ENCODE measurements at regions not wholly inside any gene's neighbourhood (a gene's known extent, or its start where the extent isn't known, plus 50 kb on each side); places are given as distances from the start of the nearest gene placed in this dataset.

DNA sequence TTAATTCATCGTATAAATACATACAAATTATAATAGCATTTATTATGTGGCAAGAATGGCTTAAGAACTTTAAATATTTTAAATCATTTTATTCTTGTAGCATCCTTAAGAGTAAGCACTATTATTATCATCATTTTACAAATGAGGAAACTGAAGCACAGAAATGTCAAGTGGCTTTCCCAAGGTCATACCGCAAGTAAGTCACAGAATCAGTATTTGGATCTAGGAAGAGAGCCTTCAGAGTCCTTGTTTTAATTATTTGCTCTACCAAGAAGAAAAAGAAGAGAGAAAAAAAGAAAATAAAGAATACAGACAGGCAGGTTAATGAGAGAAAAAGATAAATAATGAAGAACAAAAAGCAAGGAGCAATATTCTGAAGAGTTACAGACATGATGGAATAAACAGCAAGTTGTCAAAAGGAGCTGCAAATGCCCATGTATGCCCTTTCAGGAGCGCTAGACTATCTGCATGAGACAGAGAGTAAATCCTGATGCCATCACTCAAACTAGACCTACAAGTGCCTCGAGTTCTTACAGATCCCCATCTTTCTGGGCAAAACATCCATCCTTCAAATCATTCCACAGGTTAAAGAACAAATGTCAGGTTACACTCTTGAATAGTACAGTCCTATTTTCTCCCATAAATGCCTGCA, 57.8 kb upstream of the ETAA1 start:
- Histone ChIP-seq H3K4me1 (ENCODE audit: control insufficient read depth, insufficient read depth, low read length) (no peaks in the 10 kb centered on the region), H3K9me3 (ENCODE audit: control insufficient read depth, insufficient read depth, low read length) (no peaks in the 10 kb centered on the region), H3K36me3 (ENCODE audit: control insufficient read depth, insufficient read depth, low read length) (no peaks in the 10 kb centered on the region), H3K27ac (ENCODE audit: low read length) (no peak overlapping the region), H3K4me3 (ENCODE audit: low read length) (no peak overlapping the region), H3K27me3 (ENCODE audit: control insufficient read depth, insufficient read depth, low read length) (no peaks in the 10 kb centered on the region)
- no peak for DNase-seq
- Mint-ChIP-seq H3K36me3 (no peaks in the 10 kb centered on the region), H3K4me1 (no peaks in the 10 kb centered on the region), H3K4me3 (no peak overlapping the region), H3K9me3 (peaks cover 0 to 2% of the 10 kb centered on the region in 2 donors), H3K27me3 (ENCODE audit: low read depth in 2 of 2) (peaks cover 7 to 10% of the 10 kb centered on the region in 2 donors), H3K27ac (no peak overlapping the region)
- intact Hi-C loops (cut with micrococcal nuclease): no loop called here
- TF ChIP-seq, protein P1, sequence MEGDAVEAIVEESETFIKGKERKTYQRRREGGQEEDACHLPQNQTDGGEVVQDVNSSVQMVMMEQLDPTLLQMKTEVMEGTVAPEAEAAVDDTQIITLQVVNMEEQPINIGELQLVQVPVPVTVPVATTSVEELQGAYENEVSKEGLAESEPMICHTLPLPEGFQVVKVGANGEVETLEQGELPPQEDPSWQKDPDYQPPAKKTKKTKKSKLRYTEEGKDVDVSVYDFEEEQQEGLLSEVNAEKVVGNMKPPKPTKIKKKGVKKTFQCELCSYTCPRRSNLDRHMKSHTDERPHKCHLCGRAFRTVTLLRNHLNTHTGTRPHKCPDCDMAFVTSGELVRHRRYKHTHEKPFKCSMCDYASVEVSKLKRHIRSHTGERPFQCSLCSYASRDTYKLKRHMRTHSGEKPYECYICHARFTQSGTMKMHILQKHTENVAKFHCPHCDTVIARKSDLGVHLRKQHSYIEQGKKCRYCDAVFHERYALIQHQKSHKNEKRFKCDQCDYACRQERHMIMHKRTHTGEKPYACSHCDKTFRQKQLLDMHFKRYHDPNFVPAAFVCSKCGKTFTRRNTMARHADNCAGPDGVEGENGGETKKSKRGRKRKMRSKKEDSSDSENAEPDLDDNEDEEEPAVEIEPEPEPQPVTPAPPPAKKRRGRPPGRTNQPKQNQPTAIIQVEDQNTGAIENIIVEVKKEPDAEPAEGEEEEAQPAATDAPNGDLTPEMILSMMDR (IDR thresholded peaks at IDR 0.05): no peak
- ATAC-seq: no peak
- 81% methylated on average over 3 of the region's 4 CpGs for WGBS (ENCODE audit: insufficient coverage)

DNA sequence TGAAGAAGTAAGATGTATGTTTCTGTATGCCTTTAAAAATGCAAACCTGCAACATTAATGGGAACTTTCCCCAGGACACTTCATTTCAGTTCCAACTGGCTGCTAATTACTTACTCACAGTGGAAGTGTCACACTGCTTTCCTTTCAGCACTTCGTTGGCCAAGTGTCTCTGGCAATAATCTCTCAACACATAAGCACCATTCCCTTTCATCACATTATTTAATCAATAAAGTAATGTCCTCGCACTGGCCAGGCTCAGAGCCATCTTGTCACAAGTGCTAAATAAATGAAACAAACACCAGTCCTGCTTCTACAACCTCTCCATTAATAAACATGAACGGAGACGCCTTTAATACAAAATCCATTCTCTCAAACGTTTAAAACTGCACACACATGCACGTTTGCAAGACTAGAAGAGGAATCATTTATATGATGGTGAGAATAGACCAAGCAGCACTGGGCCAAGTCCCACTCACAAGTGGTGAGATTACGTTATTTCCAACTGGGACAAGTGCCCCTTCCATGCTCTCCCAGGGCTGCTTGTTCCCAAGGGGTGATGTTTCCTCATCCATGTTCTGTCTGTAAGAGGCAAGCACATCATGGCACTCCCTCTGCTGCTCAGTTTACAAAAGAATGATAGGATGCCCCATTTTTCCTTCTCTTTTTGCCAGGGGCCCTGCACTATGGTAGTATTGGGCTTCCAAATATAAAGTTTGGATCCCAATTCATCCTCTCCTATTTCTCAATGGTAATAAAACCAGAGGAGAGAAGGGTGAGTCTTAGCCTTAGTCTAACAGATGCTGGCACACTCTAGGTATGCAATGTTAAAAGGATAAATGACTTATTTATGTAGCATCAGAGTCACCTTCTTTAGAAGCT, 56.8 kb upstream of the ETAA1 start:
- no peak overlapping the region for H3K27ac ChIP-seq (ENCODE audit: low read length)
- no peaks in the 10 kb centered on the region for H3K9me3 ChIP-seq (ENCODE audit: control insufficient read depth, insufficient read depth, low read length)
- intact Hi-C loops (cut with micrococcal nuclease): no loop called here
- DNase-seq (no peak), ATAC-seq (no peak)
- no peaks in the 10 kb centered on the region for H3K27me3 ChIP-seq (ENCODE audit: control insufficient read depth, insufficient read depth, low read length)
- Mint-ChIP-seq H3K4me3 (no peak overlapping the region), H3K36me3 (no peaks in the 10 kb centered on the region), H3K27ac (no peak overlapping the region), H3K9me3 (peaks cover 0 to 2% of the 10 kb centered on the region in 2 donors), H3K27me3 (ENCODE audit: low read depth in 2 of 2) (peaks cover 7 to 10% of the 10 kb centered on the region in 2 donors), H3K4me1 (no peaks in the 10 kb centered on the region)
- H3K4me3 ChIP-seq (ENCODE audit: low read length): no peak overlapping the region
- TF ChIP-seq, protein P1 (IDR thresholded peaks at IDR 0.05): no peak
- H3K4me1 ChIP-seq (ENCODE audit: control insufficient read depth, insufficient read depth, low read length): no peaks in the 10 kb centered on the region
- H3K36me3 ChIP-seq (ENCODE audit: control insufficient read depth, insufficient read depth, low read length): no peaks in the 10 kb centered on the region
- WGBS (ENCODE audit: insufficient coverage): 73% methylated on average over 7 of the region's 7 CpGs

DNA sequence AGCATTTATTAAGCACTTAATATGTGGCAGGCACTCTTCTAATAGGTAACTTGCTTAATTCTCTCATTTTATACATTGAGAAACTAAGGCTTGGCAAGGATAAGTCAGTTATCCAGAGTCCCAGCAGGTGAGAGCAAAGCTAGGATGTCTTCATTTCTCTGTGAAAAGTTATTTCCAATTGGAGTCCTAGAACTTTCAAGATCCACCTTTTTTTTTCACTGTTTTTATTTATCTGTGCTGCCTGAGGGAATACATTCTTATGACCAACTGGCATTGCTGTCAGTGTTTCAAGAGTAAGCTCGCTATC, 56.2 kb upstream of the ETAA1 start:
- intact Hi-C loops (cut with micrococcal nuclease): no loop called here
- no peak overlapping the region for H3K27ac Mint-ChIP-seq

More for the DNA sequence above, 56.2 kb upstream of the ETAA1 start:
- Histone ChIP-seq H3K9me3 (ENCODE audit: control insufficient read depth, insufficient read depth, low read length) (no peaks in the 10 kb centered on the region), H3K27me3 (ENCODE audit: control insufficient read depth, insufficient read depth, low read length) (no peaks in the 10 kb centered on the region), H3K4me3 (ENCODE audit: low read length) (no peak overlapping the region), H3K36me3 (ENCODE audit: control insufficient read depth, insufficient read depth, low read length) (no peaks in the 10 kb centered on the region), H3K4me1 (ENCODE audit: control insufficient read depth, insufficient read depth, low read length) (no peaks in the 10 kb centered on the region), H3K27ac (ENCODE audit: low read length) (no peak overlapping the region)
- TF ChIP-seq, protein P1 (IDR thresholded peaks at IDR 0.05): no peak
- Mint-ChIP-seq H3K27me3 (ENCODE audit: low read depth in 2 of 2) (peaks cover 7 to 10% of the 10 kb centered on the region in 2 donors), H3K36me3 (no peaks in the 10 kb centered on the region), H3K4me1 (no peaks in the 10 kb centered on the region), H3K9me3 (peaks cover 0 to 2% of the 10 kb centered on the region in 2 donors), H3K4me3 (no peak overlapping the region)
- DNase-seq (no peak), ATAC-seq (no peak)
- WGBS (ENCODE audit: insufficient coverage): 69% methylated on average over 1 of the region's 1 CpG

All from natural killer cell (primary cell).